H9 (cell line): ENCODE measurements at regions not wholly inside any gene's neighbourhood (a gene's known extent, or its start where the extent isn't known, plus 50 kb on each side); places are given as distances from the start of the nearest gene placed in this dataset.

Experiments used
- DNase-seq: peaks from one replicate; pipeline ENCODE4 v3.0.0-alpha.2; 2017
- H2AFZ ChIP-seq: one replicate; pipeline ENCODE4 v1.6.1; 2013; ENCODE audit warnings: mild to moderate bottlenecking, low read length, control low read depth, moderate library complexity
- H2AK5ac ChIP-seq: 2 replicates; pipeline ENCODE4 v1.6.1; 2013; ENCODE audit warnings: low read length, control low read depth, mixed read lengths; ENCODE audit not compliant: insufficient read length
- H2BK120ac ChIP-seq: one replicate; pipeline ENCODE4 v1.6.1; 2013; ENCODE audit warnings: low read depth, mild to moderate bottlenecking, low read length, control low read depth, inconsistent platforms; ENCODE audit not compliant: poor library complexity, severe bottlenecking
- H2BK12ac ChIP-seq: 2 replicates; pipeline ENCODE4 v1.6.1; 2013; ENCODE audit warnings: low read length, control low read depth, mixed read lengths, low read depth; ENCODE audit not compliant: insufficient read length
- H2BK15ac ChIP-seq: 2 replicates; pipeline ENCODE4 v1.6.1; 2013; ENCODE audit warnings: low read depth, low read length, control low read depth
- H2BK20ac ChIP-seq: one replicate; pipeline ENCODE4 v1.6.1; 2013; ENCODE audit warnings: low read depth, mild to moderate bottlenecking, low read length, control low read depth, inconsistent platforms; ENCODE audit not compliant: poor library complexity, severe bottlenecking
- H2BK5ac ChIP-seq: 2 replicates; pipeline ENCODE4 v1.6.1; 2013; ENCODE audit warnings: low read length, control low read depth, mixed read lengths; ENCODE audit not compliant: insufficient read length
- H3K14ac ChIP-seq: 2 replicates; pipeline ENCODE4 v1.6.1; 2013; ENCODE audit warnings: low read length, control low read depth; ENCODE audit not compliant: insufficient read depth
- H3K18ac ChIP-seq: 2 replicates; pipeline ENCODE4 v1.6.1; 2013; ENCODE audit warnings: low read depth, mild to moderate bottlenecking, mixed read lengths, low read length, control low read depth; ENCODE audit not compliant: insufficient read length
- H3K23ac ChIP-seq: 2 replicates; pipeline ENCODE4 v1.6.1; 2013; ENCODE audit warnings: low read length, control low read depth, mixed read lengths, low read depth; ENCODE audit not compliant: insufficient read length
- H3K23me2 ChIP-seq: 2 replicates; pipeline ENCODE4 v1.6.1; 2013; ENCODE audit warnings: low read depth, mild to moderate bottlenecking, mixed read lengths, low read length, control low read depth; ENCODE audit not compliant: insufficient read length, poor library complexity, severe bottlenecking
- H3K27ac ChIP-seq: 2 replicates; pipeline ENCODE4 v1.5.1; 2013; ENCODE audit warnings: low read length, control low read depth, mixed read lengths, low read depth; ENCODE audit not compliant: insufficient read length
- H3K27me3 ChIP-seq: 2 replicates; pipeline ENCODE4 v1.6.1; 2013; ENCODE audit warnings: low read length, control low read depth, inconsistent platforms; ENCODE audit not compliant: insufficient read depth
- H3K4ac ChIP-seq: 2 replicates; pipeline ENCODE4 v1.6.1; 2013; ENCODE audit warnings: low read depth, mild to moderate bottlenecking, control low read depth, inconsistent platforms, low read length, moderate library complexity
- H3K4me1 ChIP-seq: 2 replicates; pipeline ENCODE4 v1.6.1; 2013; ENCODE audit warnings: low read length, control low read depth, inconsistent platforms; ENCODE audit not compliant: insufficient read depth
- H3K4me2 ChIP-seq: 2 replicates; pipeline ENCODE4 v1.6.1; 2013; ENCODE audit warnings: low read length, control low read depth, mixed read lengths; ENCODE audit not compliant: insufficient read length, insufficient read depth
- H3K56ac ChIP-seq: 2 replicates; pipeline ENCODE4 v1.6.1; 2013; ENCODE audit warnings: low read depth, mild to moderate bottlenecking, mixed read lengths, low read length, control low read depth; ENCODE audit not compliant: insufficient read length
- H3K79me1 ChIP-seq: 2 replicates; pipeline ENCODE4 v1.6.1; 2013; ENCODE audit warnings: low read depth, mild to moderate bottlenecking, moderate library complexity, low read length, control low read depth, inconsistent platforms; ENCODE audit not compliant: insufficient read depth, poor library complexity, severe bottlenecking
- H3K79me2 ChIP-seq: 2 replicates; pipeline ENCODE4 v1.6.1; 2013; ENCODE audit warnings: low read length, control low read depth, inconsistent platforms; ENCODE audit not compliant: insufficient read depth
- H3K9ac ChIP-seq: 2 replicates; pipeline ENCODE4 v1.6.1; 2013; ENCODE audit warnings: low read length, control low read depth, mixed read lengths; ENCODE audit not compliant: insufficient read length; ENCODE audit errors: extremely low read depth
- H3K9me3 ChIP-seq: one replicate; pipeline ENCODE4 v1.6.1; 2013; ENCODE audit warnings: low read depth, low read length, inconsistent platforms; ENCODE audit not compliant: control insufficient read depth
- H3T11ph ChIP-seq: one replicate; pipeline ENCODE4 v1.6.1; 2013; ENCODE audit warnings: mild to moderate bottlenecking, low read length, control low read depth, inconsistent platforms
- H4K20me1 ChIP-seq: one replicate; pipeline ENCODE4 v1.6.1; 2013; ENCODE audit not compliant: control insufficient read depth, insufficient read length, insufficient read depth
- H4K5ac ChIP-seq: 2 replicates; pipeline ENCODE4 v1.6.1; 2013; ENCODE audit warnings: low read depth, mild to moderate bottlenecking, mixed read lengths, low read length, control low read depth; ENCODE audit not compliant: insufficient read length
- H4K8ac ChIP-seq: replicated peaks from 2 replicates; pipeline ENCODE4 v1.6.1; 2013; ENCODE audit warnings: low read length, control low read depth, mixed read lengths, low read depth; ENCODE audit not compliant: insufficient read length
- H4K91ac ChIP-seq: 2 replicates; pipeline ENCODE4 v1.6.1; 2013; ENCODE audit warnings: low read depth, mild to moderate bottlenecking, moderate library complexity, mixed read lengths, low read length, control low read depth; ENCODE audit not compliant: insufficient read length
- H3K27ac Mint-ChIP-seq, 3 experiments: 2 replicates in 2 of 3; 3 replicates in 1 of 3; pipeline ENCODE4 v1.8.0; 2020 to 2021; ENCODE audit warnings: mixed read lengths in 3 of 3, mild to moderate bottlenecking in 1 of 3, moderate library complexity in 1 of 3
- H3K27me3 Mint-ChIP-seq: 2 replicates; pipeline ENCODE4 v1.8.0; 2021; ENCODE audit warnings: low read depth, mild to moderate bottlenecking, moderate library complexity, mixed read lengths
- H3K36me3 Mint-ChIP-seq, 3 experiments: 2 replicates in 2 of 3; 3 replicates in 1 of 3; pipeline ENCODE4 v1.8.0; 2020 to 2021; ENCODE audit warnings: low read depth in 3 of 3, mixed read lengths in 3 of 3; ENCODE audit not compliant: insufficient read depth in 1 of 3
- H3K4me1 Mint-ChIP-seq, 2 experiments: 2 replicates each; pipeline ENCODE4 v1.8.0; 2020; ENCODE audit warnings: mixed read lengths in 2 of 2
- H3K4me3 Mint-ChIP-seq, 2 experiments: 2 replicates in 1 of 2; 3 replicates in 1 of 2; pipeline ENCODE4 v1.8.0; 2020 to 2021; ENCODE audit warnings: mild to moderate bottlenecking in 2 of 2, mixed read lengths in 2 of 2, moderate library complexity in 1 of 2
- H3K9me3 Mint-ChIP-seq, 2 experiments: 2 replicates in 1 of 2; 3 replicates in 1 of 2; pipeline ENCODE4 v1.8.0; 2020; ENCODE audit warnings: mild to moderate bottlenecking in 2 of 2, mixed read lengths in 2 of 2, moderate library complexity in 1 of 2
- CTCF ChIP-seq: fragments of 200-600 bp; sonication (generic); conservative IDR thresholded peaks from 3 replicates; pipeline ENCODE4 v1.8.0; 2021; ENCODE audit warnings: antibody characterized with exemption, mild to moderate bottlenecking
- WGBS: extraction: QIAGEN DNeasy Blood & Tissue Kit; methylation state at CpG from one replicate; pipeline ENCODE4 v1.1.7; 2013; ENCODE audit warnings: missing lambda C conversion rate, low lambda C conversion rate, mixed read lengths; ENCODE audit not compliant: insufficient read length; ENCODE audit errors: extremely low coverage; 5-methylcytosine and 5-hydroxymethylcytosine counted together

- Histone ChIP-seq H3K14ac (no peak overlapping the region), H4K20me1 (peaks cover 2% of the 10 kb centered on the region), H3K56ac (no peak overlapping the region), H3K9ac (no peak overlapping the region), H3K23ac (no peak overlapping the region), H3K27ac (no peak overlapping the region), H3K23me2 (no peaks in the 10 kb centered on the region), H3K9me3 (no peaks in the 10 kb centered on the region), H3K79me2 (no peaks in the 10 kb centered on the region), H4K8ac (no peak overlapping the region), H2BK15ac (no peak overlapping the region), H3K4me1 (no peaks in the 10 kb centered on the region), H2BK20ac (no peak overlapping the region), H2BK12ac (no peak overlapping the region), H4K5ac (no peak overlapping the region), H3T11ph (no peak overlapping the region), H2AFZ (no peak overlapping the region), H4K91ac (no peak overlapping the region), H2AK5ac (no peak overlapping the region), H2BK120ac (no peak overlapping the region), H2BK5ac (no peak overlapping the region), H3K18ac (no peak overlapping the region), H3K27me3 (no peaks in the 10 kb centered on the region), H3K4me2 (no peak overlapping the region), H3K4ac (no peak overlapping the region), H3K79me1 (no peaks in the 10 kb centered on the region)
- DNase-seq = no peak
- Mint-ChIP-seq H3K4me3 (no peak overlapping the region), H3K4me1 (peaks cover 3 to 7% of the 10 kb centered on the region in 2 experiments; a peak in 2 of 4 replicates), H3K27ac (no peak overlapping the region; a peak in 1 of 7 replicates), H3K36me3 (peaks cover 2 to 5% (median 3%) of the 10 kb centered on the region in 3 experiments; a peak in 5 of 7 replicates), H3K9me3 (peaks cover 6 to 7% of the 10 kb centered on the region in 2 experiments), H3K27me3 (peaks cover 2% of the 10 kb centered on the region; the same call in 1 of the 2 replicates)
- WGBS = no CpG with 5 or more reads among the region's 4 CpGs
- no peak for TF ChIP-seq CTCF
Measured at GRCh38 chr7:73971322-73971703, 56.7 kb upstream of the ELN start.
